OCI-LY1 (cell line): ENCODE measurements at regions not wholly inside any gene's neighbourhood (a gene's known extent, or its start where the extent isn't known, plus 50 kb on each side); places are given as distances from the start of the nearest gene placed in this dataset.

Source experiments
- CTCF ChIP-seq: fragments of 200-600 bp; sonication (generic), shearing (Covaris generic); IDR thresholded peaks from 2 replicates; pipeline ENCODE4 v1.5.1; 2017; ENCODE audit warnings: mild to moderate bottlenecking, antibody characterized with exemption, low read length, moderate library complexity, mixed read lengths
- EZH2 ChIP-seq: fragments of 200-600 bp; sonication (generic), shearing (Covaris generic); IDR thresholded peaks from 2 replicates; pipeline ENCODE4 v1.8.0; 2017; ENCODE audit warnings: borderline replicate concordance, mixed run types, mild to moderate bottlenecking, antibody characterized with exemption, low read length, moderate library complexity, mixed read lengths

GRCh38 chr16:76190480-76190879 lies 86.7 kb upstream of the CNTNAP4 start:
- TF ChIP-seq CTCF: no peak
- TF ChIP-seq EZH2: no peak
